Stimulated activated CD8-positive, alpha-beta memory T cell treated with anti-CD3 and anti-CD28 coated beads, Interleukin-15, amount 100 ng/mL, for 1 hour (primary cell): ENCODE measurements at regions not wholly inside any gene's neighbourhood (a gene's known extent, or its start where the extent isn't known, plus 50 kb on each side); places are given as distances from the start of the nearest gene placed in this dataset.
"Not testable (repeated sequence)": the region's sequence is repeated elsewhere in the genome, so short reads cannot be mapped to it uniquely, and the experiment has no call there.

ENCODE experiments used
- DNase-seq: peaks from one replicate; pipeline ENCODE4 v3.0.0-alpha.2; 2020; ENCODE audit warnings: low read depth

GRCh38 chr3:182509844-182510460, 283.4 kb upstream of the ATP11B start:
- no peak for DNase-seq

- DNase-seq = no peak
These were observed 278.9 kb upstream of the ATP11B start for GRCh38 chr3:182514236-182514964.

GRCh38 chr3:182516597-182517336, 276.5 kb upstream of the ATP11B start:
- no peak for DNase-seq

GRCh38 chr3:182519569-182519968, 273.7 kb upstream of the ATP11B start:
- DNase-seq = no peak

- DNase-seq = no peak
These were observed 272.0 kb upstream of the ATP11B start for GRCh38 chr3:182521339-182521738.

GRCh38 chr3:182523424-182523823, 269.9 kb upstream of the ATP11B start:
- not testable (repeated sequence) for DNase-seq

GRCh38 chr3:182523836-182524235, 269.5 kb upstream of the ATP11B start:
- DNase-seq = no peak

GRCh38 chr3:182524711-182525401, 268.4 kb upstream of the ATP11B start:
- DNase-seq = no peak

- DNase-seq = no peak
These were observed 267.4 kb upstream of the ATP11B start for GRCh38 chr3:182525766-182526374.

- no peak for DNase-seq
These were observed 265.6 kb upstream of the ATP11B start for GRCh38 chr3:182527745-182528144.

- no peak for DNase-seq
These were observed 263.0 kb upstream of the ATP11B start for GRCh38 chr3:182530316-182530715.

- DNase-seq = no peak
These were observed 259.9 kb upstream of the ATP11B start for GRCh38 chr3:182533394-182533793.

GRCh38 chr3:182544542-182544941, 248.8 kb upstream of the ATP11B start:
- DNase-seq = no peak

GRCh38 chr3:182562274-182562673, 231.0 kb upstream of the ATP11B start:
- DNase-seq = no peak

GRCh38 chr3:182565916-182566796, 227.1 kb upstream of the ATP11B start:
- no peak for DNase-seq

- no peak for DNase-seq
These were observed 225.6 kb upstream of the ATP11B start for GRCh38 chr3:182567700-182568099.

- no peak for DNase-seq
These were observed 225.0 kb upstream of the ATP11B start for GRCh38 chr3:182568261-182568660.

- no peak for DNase-seq
These were observed 224.4 kb upstream of the ATP11B start for GRCh38 chr3:182568876-182569275.

GRCh38 chr3:182570946-182571594, 222.2 kb upstream of the ATP11B start:
- no peak for DNase-seq

GRCh38 chr3:182575941-182576340, 217.4 kb upstream of the ATP11B start:
- no peak for DNase-seq

GRCh38 chr3:182583545-182583944, 209.8 kb upstream of the ATP11B start:
- DNase-seq = no peak
